GM21717 (cell line): ENCODE measurements at regions not wholly inside any gene's neighbourhood (a gene's known extent, or its start where the extent isn't known, plus 50 kb on each side); places are given as distances from the start of the nearest gene placed in this dataset.

Source experiments
- ATAC-seq: cut with Tn5 transposase; IDR thresholded peaks from one replicate; pipeline ENCODE4 v1.9.1; 2021; ENCODE audit warnings: mild to moderate bottlenecking, moderate library complexity; ENCODE audit not compliant: unreplicated experiment

DNA sequence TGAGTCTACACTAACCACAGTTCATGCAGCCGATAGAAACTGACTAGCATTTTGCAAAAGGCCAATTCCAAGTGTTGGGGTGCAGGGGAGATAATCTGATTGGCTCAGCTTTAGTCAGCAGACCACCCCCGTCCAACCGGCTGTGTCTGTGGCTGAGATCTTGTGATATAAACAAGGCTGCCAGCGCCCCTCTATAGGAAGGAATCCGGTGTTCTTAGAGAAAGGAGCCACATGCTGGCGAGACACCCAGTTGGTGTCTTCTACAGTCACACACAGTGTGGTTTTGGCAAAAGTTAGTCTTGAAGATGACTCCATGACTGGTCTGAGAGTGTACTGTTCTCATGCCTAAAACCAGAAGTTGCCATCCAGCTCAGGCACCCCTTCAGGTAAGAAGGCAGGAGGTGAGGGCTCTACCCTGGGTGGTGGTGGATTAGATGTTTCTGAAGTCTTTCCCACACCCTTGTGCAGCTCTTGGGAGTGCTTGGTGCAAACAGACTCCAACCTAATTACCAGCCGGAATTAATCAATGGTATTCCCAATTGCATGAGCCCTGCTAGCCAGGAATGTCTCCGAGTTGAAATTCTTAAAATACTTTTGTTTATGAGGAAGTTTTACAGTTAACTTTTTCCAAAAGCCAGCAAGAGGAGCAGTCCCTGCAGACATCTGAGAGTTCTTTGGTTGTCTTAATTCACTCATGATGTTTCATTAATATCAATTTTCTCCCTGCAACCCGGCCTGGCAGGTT, 172.3 kb upstream of the IRX6 start:
- no peak for ATAC-seq

- ATAC-seq = no peak
Measured at GRCh38 chr16:55152875-55153390, 171.1 kb upstream of the IRX6 start.

- ATAC-seq = no peak
Measured at GRCh38 chr16:55154262-55154661, 169.7 kb upstream of the IRX6 start.

DNA sequence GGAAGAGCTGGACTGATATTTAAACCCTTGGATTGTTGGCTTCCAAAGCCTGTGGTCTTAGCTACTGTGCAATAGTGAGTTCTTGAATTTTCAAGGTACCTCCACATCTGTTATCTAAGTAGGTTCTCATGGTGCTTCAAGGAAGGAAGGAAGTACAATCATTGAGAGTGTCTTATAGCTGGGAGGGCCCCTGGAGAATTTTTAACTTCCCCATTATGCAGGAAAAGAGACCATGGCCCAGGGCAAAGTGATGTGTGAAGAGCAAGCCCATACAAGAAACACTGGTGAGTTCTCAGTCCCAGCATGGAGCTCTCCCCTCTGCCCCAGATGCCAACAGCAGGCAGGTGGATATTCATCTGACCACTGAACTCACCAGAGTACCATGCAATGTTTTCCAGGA, 169.0 kb upstream of the IRX6 start:
- no peak for ATAC-seq

DNA sequence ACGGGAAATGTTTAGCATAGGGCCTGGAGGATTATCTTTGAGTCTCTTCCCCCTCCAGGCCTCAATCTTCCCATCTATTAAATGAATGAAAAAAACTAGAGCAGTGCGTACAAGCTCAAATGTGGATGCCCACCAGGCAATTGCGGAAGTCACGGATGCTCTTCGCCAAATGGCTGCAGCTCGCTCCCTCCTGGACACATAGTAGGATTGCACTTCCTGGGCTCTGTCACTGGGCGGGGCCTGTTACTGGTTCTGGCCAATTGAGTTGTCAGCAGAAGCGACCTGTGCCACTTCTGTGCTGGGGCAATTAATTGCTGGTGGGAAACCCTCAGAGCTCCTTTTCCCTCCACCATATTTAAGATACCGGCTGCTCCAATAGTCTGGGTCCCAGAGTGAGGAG, 168.2 kb upstream of the IRX6 start:
- no peak for ATAC-seq

GRCh38 chr16:55169780-55170179, 154.2 kb upstream of the IRX6 start:
- no peak for ATAC-seq

DNA sequence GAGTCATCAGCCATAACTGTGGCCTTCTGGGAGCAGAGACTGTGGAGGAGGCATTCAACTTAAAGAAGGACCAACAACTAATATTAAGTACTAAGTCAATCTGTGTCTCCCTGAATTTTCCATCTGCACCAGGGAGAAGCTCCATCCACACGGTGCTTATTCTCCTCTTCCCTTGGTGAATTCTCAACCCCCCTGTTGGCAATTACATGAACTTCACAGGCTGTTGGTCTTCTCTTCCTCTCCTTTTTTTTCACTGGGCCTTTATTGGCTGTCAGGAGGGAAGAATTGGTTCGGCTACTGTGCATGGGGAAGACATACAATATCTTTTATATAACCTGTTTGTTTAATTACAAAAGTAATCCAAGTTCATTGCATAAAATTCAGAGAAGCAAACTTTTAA, 152.8 kb upstream of the IRX6 start:
- no peak for ATAC-seq

DNA sequence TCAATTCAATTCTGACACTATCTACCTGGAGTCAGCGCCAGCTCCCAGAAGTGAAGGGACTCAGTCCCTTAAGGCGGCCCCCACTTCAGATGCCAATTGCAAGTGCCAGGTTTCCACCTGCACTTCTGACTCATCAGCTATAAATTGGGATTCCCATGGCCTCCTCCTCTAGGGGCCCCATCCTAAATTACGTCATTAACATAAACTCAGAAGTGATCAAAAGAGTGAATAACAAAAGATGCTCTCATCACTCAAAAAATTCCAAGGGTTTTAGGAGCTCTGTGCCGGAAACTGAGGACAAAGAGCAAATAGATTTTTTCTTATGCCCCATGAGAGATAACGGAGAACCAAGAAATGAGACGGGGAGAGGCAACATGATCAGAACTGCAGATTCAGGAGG, 148.6 kb upstream of the IRX6 start:
- ATAC-seq = no peak

DNA sequence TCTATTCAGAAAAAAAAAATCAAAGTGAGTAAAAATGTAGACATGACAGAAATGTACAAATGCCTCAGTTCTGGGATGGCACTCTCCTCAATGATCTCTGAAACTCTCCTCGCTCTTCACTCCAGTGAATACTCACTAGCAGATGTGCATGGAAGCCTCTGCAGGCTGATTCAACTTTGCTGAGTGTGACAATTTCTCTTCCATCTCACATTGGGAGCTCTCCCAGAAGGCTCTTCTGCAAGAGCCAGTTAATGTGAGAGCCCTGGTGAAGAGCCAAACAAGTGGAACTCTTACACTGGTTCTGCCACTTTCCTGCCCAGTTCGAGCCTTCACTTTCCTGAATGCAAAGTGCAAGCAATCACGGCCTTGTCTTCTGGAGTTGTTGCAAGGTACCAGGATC, 147.1 kb upstream of the IRX6 start:
- no peak for ATAC-seq

DNA sequence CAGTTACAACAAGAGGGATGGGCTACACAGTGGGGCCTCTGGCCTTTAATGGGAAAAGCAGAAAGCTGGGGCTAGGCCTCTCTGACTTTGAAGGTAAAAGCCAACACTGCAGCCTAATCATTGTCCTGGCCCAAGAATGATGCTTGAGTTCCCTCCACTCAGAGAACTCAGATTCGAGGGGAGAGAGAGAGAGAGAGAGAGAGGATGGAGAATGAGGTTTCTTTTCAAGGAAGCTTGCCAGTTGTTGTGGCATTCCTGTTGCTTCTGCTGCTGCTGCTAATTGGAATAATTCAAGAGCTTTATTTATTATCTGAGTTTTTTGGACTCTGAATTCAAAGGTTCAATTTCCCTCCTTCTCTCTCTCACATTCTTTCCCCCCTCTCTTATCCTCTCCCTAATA, 144.6 kb upstream of the IRX6 start:
- no peak for ATAC-seq

- no peak for ATAC-seq
Measured at GRCh38 chr16:55179852-55180585, 144.0 kb upstream of the IRX6 start.

DNA sequence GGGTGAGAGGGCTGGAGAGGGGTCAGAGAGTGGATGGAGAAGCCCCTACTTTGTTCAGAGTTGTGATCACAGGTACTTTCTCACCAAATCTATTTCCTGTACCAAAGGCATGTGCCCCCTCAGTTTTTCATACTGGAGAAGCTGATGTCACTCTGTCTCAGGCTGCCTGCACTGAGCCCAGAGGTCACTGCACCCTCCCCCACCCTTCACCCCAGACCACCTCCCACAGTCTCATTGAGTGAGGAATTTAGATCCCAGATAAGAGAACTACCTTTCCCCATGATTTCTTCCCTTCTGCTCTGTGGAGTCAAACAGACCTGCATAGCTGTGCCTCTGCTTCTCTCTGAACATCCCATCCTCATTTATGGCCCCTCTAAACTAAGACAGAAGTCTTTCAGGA, 140.0 kb upstream of the IRX6 start:
- ATAC-seq = no peak

- no peak for ATAC-seq
Measured at GRCh38 chr16:55184619-55185018, 139.4 kb upstream of the IRX6 start.

GRCh38 chr16:55189224-55189623, 134.8 kb upstream of the IRX6 start:
- ATAC-seq = no peak

DNA sequence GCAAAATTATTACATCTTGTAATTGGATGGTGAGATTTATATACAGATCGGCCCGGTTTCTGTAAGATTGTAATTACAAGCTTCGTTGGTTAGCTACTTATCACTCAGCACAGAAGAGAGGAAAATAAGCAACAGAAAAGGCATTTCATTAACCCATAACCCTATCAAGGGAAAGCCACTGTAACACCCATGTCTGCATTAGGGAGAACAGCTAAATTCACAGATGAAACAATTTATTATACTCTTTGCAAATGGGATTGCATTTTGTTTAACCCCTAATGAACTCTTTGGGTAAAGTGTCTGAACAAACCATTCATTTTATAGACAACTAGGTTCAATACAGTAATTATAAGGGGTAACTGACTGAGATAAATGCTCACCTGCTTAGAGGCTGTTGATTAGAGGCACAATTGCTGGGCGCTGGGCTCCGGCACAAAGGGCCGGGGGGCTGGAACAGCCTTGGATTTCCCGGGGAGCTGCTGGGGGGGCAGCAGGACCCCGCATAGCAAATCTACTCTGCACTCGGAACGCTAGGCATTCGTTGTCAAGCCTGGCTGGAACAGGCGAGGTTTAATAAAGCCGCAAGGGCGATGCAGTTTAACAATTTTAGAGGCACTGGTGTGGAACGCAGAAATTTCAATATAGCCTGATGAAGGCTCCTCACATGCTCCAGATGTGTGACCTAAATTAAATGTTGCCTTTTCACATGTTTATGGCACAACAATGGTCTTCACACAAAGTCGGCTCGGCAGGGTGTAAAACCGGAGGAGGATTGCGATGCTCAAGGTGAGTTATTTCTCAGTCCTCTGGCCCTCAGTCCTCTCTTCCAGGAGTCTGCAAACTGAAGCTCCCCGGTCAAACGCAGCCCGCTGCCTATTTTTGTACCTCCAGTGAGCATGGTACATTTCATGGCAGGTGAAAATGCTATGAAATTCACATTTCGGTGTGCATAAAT, 134.0 kb upstream of the IRX6 start:
- ATAC-seq = no peak

- ATAC-seq = no peak
Measured at GRCh38 chr16:55192734-55193133, 131.3 kb upstream of the IRX6 start.

GRCh38 chr16:55203570-55203969, 120.4 kb upstream of the IRX6 start:
- ATAC-seq = no peak

DNA sequence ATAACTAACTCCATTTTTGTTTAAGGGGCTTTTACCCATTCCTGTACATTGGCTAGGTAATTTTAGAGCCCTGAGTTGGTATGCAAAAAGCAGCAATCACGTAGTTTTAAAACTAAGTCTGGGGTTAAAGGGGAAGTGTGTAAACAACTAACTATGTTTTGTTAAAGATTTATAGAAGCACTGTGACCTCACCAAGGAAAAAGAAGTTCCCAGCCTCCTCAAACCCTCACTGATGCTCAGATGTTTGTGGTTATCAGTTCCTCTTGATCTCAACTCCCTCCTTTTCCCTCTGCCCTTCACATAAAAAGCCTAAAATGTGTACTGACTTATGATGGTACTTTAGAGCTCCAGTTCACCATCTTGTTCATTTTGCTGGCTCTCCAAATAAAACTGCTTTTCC, 119.9 kb upstream of the IRX6 start:
- no peak for ATAC-seq

DNA sequence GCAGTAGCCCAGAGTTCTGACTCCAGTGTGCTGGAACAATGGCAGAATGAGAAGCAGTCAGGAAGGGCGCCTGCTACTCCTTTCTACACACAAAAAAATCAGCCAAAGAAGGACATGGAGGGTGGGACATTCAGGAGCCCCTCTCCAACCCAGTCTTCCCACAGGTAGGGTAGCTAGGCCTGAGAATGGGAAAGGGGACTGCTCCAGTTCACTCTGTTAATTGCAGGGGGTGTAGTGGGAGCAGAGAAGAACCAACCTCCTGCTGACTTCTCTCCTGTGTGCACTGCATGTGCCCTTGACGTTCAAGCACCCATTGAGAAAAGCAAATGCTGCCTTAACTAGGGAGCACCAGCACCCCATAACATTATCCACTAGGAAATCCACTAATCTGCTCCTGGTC, 119.1 kb upstream of the IRX6 start:
- ATAC-seq = no peak

GRCh38 chr16:55207693-55208428, 116.1 kb upstream of the IRX6 start:
- ATAC-seq = no peak

DNA sequence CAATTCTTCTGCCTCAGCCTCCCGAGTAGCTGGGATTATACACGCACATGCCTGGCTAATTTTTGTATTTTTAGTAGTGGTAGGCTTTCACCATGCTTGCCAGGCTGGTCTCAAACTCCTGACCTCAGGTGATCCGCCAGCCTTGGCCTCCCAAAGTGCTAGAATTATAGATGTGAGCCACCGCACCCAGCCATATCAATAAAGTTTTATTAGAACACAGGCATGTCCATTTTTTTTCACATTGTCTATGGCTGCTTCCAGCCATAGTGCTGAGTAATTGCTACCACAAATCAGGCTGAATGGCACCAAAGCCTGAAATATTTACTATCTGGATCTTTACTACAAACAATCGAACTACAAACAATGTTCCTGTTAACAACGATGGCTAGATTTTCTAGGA, 114.4 kb upstream of the IRX6 start:
- ATAC-seq = no peak
